Mucosa of descending colon (tissue), 3 donors: ENCODE measurements at regions not wholly inside any gene's neighbourhood (a gene's known extent, or its start where the extent isn't known, plus 50 kb on each side); places are given as distances from the start of the nearest gene placed in this dataset.

Source experiments
- ATAC-seq: fragments of 200-7000 bp; cut with Tn5 transposase; one replicate; pipeline ENCODE4 v1.9.1; 2020; ENCODE audit warnings: mild to moderate bottlenecking, moderate library complexity
- DNase-seq, 3 donors: peaks; one replicate each; pipeline ENCODE4 v3.0.0-alpha.2; 2020
- H3K36me3 ChIP-seq: fragments of 200-600 bp; one replicate; pipeline ENCODE4 v1.8.0; 2021; ENCODE audit warnings: low read depth, mild to moderate bottlenecking
- H3K4me1 ChIP-seq: fragments of 200-600 bp; one replicate; pipeline ENCODE4 v1.8.0; 2021; ENCODE audit warnings: low read depth, mild to moderate bottlenecking
- H3K4me3 ChIP-seq: fragments of 200-600 bp; one replicate; pipeline ENCODE4 v1.8.0; 2021; ENCODE audit warnings: mild to moderate bottlenecking
- H3K9me3 ChIP-seq: fragments of 200-600 bp; one replicate; pipeline ENCODE4 v1.8.0; 2021; ENCODE audit warnings: mild to moderate bottlenecking
- CTCF ChIP-seq: fragments of 200-600 bp; IDR thresholded peaks from one replicate; pipeline ENCODE4 v1.8.0; 2022; ENCODE audit warnings: antibody characterized with exemption, mild to moderate bottlenecking
- intact Hi-C, 2 donors: fragments of 100-400 bp; cut with DNase I in 1 of 2; cut with micrococcal nuclease in 1 of 2; formaldehyde crosslinking; loops; one replicate each; pipeline versions ENCODE4 v1.11.0 to v1.11.1; 2022; cut with DNase I, micrococcal nuclease
- donor health status: DM: no; HTN: no; CAD: no; lungs with moderate emphysema.
- donor health status: DM: no; HTN: no; CAD: no.
- donor health status: DM: no; HTN: yes; CAD: no.

DNA sequence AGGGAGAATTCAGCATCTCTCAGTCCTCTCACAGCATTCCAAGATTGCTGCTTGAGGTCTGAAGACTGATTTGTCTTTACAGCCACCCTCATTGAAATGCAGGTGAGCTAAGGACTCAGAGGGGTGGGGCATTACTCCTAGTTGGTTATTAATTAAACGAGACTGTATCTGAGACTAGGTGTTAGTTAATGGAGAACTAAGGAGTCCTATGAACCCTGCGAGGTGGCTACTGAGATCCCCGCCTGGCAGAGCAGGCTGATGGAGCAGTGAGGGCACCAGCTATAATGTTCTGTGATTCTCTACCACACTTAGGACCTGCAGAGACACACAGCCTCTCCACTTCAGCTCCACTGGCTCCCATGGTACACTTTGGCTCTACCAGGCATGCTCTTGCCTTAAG is 215.3 kb downstream of the MID1IP1 start:
- Histone ChIP-seq H3K4me1 (peaks cover 6% of the 10 kb centered on the region), H3K4me3 (no peak overlapping the region), H3K36me3 (no peaks in the 10 kb centered on the region), H3K9me3 (no peaks in the 10 kb centered on the region)
- DNase-seq (peak in 1 of 3 donors; percentile 12), ATAC-seq (peak; percentile 39)
- intact Hi-C loops: no loop called here
- TF ChIP-seq CTCF: no peak

- no peak for DNase-seq
- Histone ChIP-seq H3K4me3 (no peak overlapping the region), H3K4me1 (peaks cover 6% of the 10 kb centered on the region), H3K36me3 (no peaks in the 10 kb centered on the region), H3K9me3 (no peaks in the 10 kb centered on the region)
- no peak for TF ChIP-seq CTCF
- ATAC-seq: no peak
- intact Hi-C loops: no loop called here
Observed at GRCh38 chrX:39017077-39017476, 215.8 kb downstream of the MID1IP1 start.

GRCh38 chrX:39017716-39018115 is 216.5 kb downstream of the MID1IP1 start:
- Histone ChIP-seq H3K4me3 (no peak overlapping the region), H3K4me1 (peaks cover 2% of the 10 kb centered on the region), H3K9me3 (no peaks in the 10 kb centered on the region), H3K36me3 (no peaks in the 10 kb centered on the region)
- intact Hi-C loops: no loop called here
- DNase-seq (no peak), ATAC-seq (no peak)
- no peak for TF ChIP-seq CTCF

- no peaks in the 10 kb centered on the region for H3K4me1 ChIP-seq
- H3K4me3 ChIP-seq: no peak overlapping the region
- no peaks in the 10 kb centered on the region for H3K36me3 ChIP-seq
- intact Hi-C loops: no loop called here
- ATAC-seq: peak; percentile 51
- H3K9me3 ChIP-seq: no peaks in the 10 kb centered on the region
- DNase-seq: no peak
- no peak for TF ChIP-seq CTCF
Observed at GRCh38 chrX:39018541-39018940, 217.3 kb downstream of the MID1IP1 start.

DNA sequence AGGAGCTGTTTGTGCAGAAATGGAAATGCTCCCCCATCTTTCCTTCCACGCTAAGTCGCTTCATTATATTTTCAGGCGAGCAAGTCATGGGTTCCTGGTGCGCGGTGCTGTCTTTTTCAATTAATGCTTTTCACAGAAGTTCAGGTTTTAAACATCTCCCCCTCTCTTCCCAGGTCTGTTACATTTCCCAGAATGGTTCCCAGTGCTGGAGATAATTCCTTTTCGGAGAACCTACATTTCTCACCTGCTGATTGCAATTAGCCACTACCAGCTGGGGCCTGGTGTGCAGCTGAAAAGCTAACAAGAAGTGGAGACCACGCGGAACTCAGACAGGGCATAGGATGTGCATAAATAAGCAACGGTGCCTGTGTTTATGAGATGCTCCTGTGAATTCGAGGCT is 217.8 kb downstream of the MID1IP1 start:
- DNase-seq: no peak
- Histone ChIP-seq H3K36me3 (no peaks in the 10 kb centered on the region), H3K4me1 (no peaks in the 10 kb centered on the region), H3K4me3 (no peak overlapping the region), H3K9me3 (no peaks in the 10 kb centered on the region)
- intact Hi-C loops: no loop called here
- no peak for TF ChIP-seq CTCF
- ATAC-seq: no peak

DNA sequence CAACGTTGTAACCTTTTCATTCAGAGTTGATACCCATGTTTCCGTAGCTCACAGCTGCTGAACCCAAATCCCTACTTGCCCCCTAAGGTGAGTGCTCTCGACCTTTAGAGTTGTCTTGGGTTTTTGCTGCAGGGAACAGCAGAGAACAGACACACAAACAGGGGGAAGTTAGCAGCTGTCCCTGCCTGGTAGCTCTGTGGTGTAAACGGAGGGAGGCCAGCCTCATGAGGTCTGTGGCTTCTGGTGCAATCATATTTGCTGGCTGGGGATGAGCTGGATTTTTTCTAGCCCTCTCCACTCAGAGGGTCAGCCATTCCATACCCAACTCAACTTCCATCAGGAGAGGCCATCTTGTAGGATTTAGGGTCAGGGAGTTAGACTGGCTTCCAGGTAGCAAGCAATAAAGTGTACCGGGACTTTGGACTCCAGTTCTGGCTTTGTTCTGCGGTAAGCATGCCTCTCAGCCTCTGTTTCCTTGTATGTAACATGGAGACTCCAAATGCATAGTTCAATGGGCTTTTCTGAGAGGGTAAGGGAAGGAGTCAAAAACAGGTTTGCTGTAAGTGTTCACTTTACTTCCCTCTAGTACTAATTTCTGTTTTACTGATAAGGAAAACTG is 218.9 kb downstream of the MID1IP1 start:
- DNase-seq (peak in 1 of 3 donors; percentile 30), ATAC-seq (peak; percentile 72)
- Histone ChIP-seq H3K36me3 (no peaks in the 10 kb centered on the region), H3K4me3 (no peak overlapping the region), H3K9me3 (no peaks in the 10 kb centered on the region), H3K4me1 (no peaks in the 10 kb centered on the region)
- intact Hi-C loops: no loop called here
- TF ChIP-seq CTCF: no peak
